Omental fat pad (tissue), 3 donors: ENCODE measurements at regions not wholly inside any gene's neighbourhood (a gene's known extent, or its start where the extent isn't known, plus 50 kb on each side); places are given as distances from the start of the nearest gene placed in this dataset.
"Not testable (repeated sequence)": the region's sequence is repeated elsewhere in the genome, so short reads cannot be mapped to it uniquely, and the experiment has no call there.

Source experiments
- ATAC-seq: fragments of 150-250 bp; one replicate; pipeline ENCODE4 v1.9.1; 2016; ENCODE audit warnings: mild to moderate bottlenecking, moderate library complexity; ENCODE audit not compliant: low FRiP score
- DNase-seq: peaks from one replicate; pipeline ENCODE4 v3.0.0-alpha.2; 2019; ENCODE audit warnings: low spot score
- TF ChIP-seq, protein P1 (sequence below), 3 donors: fragments of 450-650 bp; IDR thresholded peaks; one replicate each; pipeline ENCODE4 v1.5.1; 2016 to 2017; ENCODE audit warnings: antibody characterized with exemption in 3 of 3, mild to moderate bottlenecking in 3 of 3, moderate library complexity in 2 of 3

DNA sequence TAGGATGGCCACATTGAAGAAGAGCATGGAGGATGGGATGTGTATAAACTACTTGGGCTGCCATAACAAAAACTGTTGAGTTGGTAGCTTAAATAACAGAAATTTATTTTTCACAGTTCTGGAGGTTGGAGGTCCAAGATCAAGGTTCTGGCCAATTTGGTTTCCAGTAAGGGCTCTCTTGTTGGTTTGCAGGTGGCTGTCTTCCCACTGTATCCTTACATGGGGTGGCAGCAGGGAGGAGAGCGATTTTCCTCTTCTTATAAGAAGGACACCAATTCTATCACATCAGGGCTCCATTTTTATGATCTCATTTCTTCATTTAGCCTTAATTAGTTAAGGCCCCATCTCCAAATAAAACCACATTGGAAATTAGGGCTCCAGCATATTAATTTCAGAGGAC, 465.7 kb downstream of the GADD45G start:
- no peak for DNase-seq
- TF ChIP-seq, protein P1, sequence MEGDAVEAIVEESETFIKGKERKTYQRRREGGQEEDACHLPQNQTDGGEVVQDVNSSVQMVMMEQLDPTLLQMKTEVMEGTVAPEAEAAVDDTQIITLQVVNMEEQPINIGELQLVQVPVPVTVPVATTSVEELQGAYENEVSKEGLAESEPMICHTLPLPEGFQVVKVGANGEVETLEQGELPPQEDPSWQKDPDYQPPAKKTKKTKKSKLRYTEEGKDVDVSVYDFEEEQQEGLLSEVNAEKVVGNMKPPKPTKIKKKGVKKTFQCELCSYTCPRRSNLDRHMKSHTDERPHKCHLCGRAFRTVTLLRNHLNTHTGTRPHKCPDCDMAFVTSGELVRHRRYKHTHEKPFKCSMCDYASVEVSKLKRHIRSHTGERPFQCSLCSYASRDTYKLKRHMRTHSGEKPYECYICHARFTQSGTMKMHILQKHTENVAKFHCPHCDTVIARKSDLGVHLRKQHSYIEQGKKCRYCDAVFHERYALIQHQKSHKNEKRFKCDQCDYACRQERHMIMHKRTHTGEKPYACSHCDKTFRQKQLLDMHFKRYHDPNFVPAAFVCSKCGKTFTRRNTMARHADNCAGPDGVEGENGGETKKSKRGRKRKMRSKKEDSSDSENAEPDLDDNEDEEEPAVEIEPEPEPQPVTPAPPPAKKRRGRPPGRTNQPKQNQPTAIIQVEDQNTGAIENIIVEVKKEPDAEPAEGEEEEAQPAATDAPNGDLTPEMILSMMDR (IDR thresholded peaks at IDR 0.05) = no peak
- no peak for ATAC-seq

- DNase-seq (no peak), ATAC-seq (no peak)
- TF ChIP-seq, protein P1 (IDR thresholded peaks at IDR 0.05) = no peak
These were observed 466.3 kb downstream of the GADD45G start for GRCh38 chr9:90070931-90071660.

GRCh38 chr9:90073186-90073945, 468.6 kb downstream of the GADD45G start:
- DNase-seq = no peak
- ATAC-seq = no peak
- TF ChIP-seq, protein P1 (IDR thresholded peaks at IDR 0.05) = no peak

DNA sequence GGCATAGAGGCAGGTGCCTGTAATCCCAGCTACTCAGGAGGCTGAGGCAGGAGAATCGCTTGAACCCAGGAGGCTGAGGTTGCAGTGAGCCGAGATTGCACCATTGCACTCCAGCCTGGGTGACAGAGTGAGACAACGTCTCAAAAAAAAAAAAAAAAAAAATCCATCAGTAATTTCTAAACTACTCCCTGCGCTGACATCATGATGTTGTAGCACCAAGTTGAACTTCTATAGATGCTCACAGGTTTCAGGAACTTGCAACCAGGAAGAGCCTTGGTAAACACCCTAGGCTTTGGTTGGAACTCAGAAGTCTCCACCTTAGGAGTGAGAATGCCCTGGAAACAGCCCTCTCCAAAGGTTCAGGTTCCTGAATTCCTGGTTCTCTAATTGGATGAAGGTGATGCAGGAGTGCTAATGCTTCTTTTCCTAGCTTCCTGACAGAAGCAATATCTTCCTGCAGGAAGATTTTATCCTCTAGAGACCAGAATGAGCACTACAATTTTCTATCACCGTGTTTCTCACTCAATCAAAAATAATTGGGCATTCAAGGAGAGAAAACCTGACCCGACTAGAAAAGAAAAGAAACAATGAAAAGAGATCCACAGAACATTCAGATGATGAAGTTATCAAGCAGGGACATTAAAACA, 469.6 kb downstream of the GADD45G start:
- no peak for DNase-seq

GRCh38 chr9:90077598-90077997, 472.8 kb downstream of the GADD45G start:
- ATAC-seq, DNase-seq: not testable (repeated sequence)

More for the DNA sequence above, 469.6 kb downstream of the GADD45G start:
- no peak for ATAC-seq
- TF ChIP-seq, protein P1 (IDR thresholded peaks at IDR 0.05) = no peak

- ATAC-seq (no peak), DNase-seq (no peak)
These were observed 474.2 kb downstream of the GADD45G start for GRCh38 chr9:90078988-90079421.

DNA sequence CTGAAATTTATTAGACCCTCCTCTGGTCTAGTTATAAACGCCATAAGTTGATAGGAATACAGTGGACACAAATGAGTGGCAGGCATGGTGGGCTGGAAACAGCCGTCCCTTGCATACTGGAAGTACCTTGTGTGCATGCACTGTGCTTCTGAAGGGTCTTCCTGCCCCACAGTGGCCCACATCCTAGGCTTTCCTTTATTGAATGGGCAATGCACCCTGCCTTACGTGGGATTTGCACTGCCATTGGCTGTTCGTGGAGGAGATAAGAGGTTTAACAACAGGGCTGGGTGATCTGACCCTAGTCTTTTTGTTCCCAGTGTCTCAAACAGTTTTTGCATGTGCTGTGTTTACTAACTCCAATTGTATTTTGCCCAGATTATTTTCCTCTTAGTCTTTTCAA, 480.8 kb downstream of the GADD45G start:
- TF ChIP-seq, protein P1 (IDR thresholded peaks at IDR 0.05) = no peak
- DNase-seq (no peak), ATAC-seq (no peak)

More at GRCh38 chr9:90078988-90079421, 474.2 kb downstream of the GADD45G start:
- TF ChIP-seq, protein P1 (IDR thresholded peaks at IDR 0.05) = no peak
